Keratinocyte (primary cell): ENCODE measurements at regions not wholly inside any gene's neighbourhood (a gene's known extent, or its start where the extent isn't known, plus 50 kb on each side); places are given as distances from the start of the nearest gene placed in this dataset.

Experiments used
- DNase-seq: peaks from one replicate; pipeline ENCODE4 v3.0.0-alpha.2; 2011; ENCODE audit warnings: low read depth, missing footprints, low spot score
- FAIRE-seq: peaks from 2 replicates; lab custom pipeline; 2011; peaks lifted over from hg19 to GRCh38; lab: Jason Lieb, UNC
- H2AFZ ChIP-seq: 2 replicates; pipeline ENCODE4 v1.6.0; 2012; ENCODE audit warnings: low read length, control low read depth, inconsistent platforms; ENCODE audit not compliant: control insufficient read depth
- H3K27ac ChIP-seq: 2 replicates; pipeline ENCODE4 v1.5.1; 2011; ENCODE audit warnings: low read length; ENCODE audit not compliant: control insufficient read depth, insufficient read depth
- H3K27me3 ChIP-seq: 3 replicates; pipeline ENCODE4 v1.6.0; 2011; ENCODE audit warnings: low read length; ENCODE audit not compliant: control insufficient read depth, insufficient read depth; ENCODE audit errors: extremely low read depth
- H3K36me3 ChIP-seq, 2 experiments: 2 replicates in 1 of 2; 3 replicates in 1 of 2; pipeline ENCODE4 v1.5.1; 2011; ENCODE audit warnings: low read length in 2 of 2, mild to moderate bottlenecking in 1 of 2; ENCODE audit not compliant: control insufficient read depth in 2 of 2, insufficient read depth in 2 of 2; ENCODE audit errors: extremely low read depth in 1 of 2
- H3K4me1 ChIP-seq: 3 replicates; pipeline ENCODE4 v1.5.1; 2011; ENCODE audit warnings: low read length; ENCODE audit not compliant: control insufficient read depth, insufficient read depth; ENCODE audit errors: extremely low read depth
- H3K4me2 ChIP-seq: 3 replicates; pipeline ENCODE4 v1.6.0; 2011; ENCODE audit warnings: low read depth, low read length; ENCODE audit not compliant: control insufficient read depth, insufficient read depth; ENCODE audit errors: extremely low read depth
- H3K4me3 ChIP-seq, 3 experiments: fragments of 200-600 bp in 1 of 3; sonication (generic) in 1 of 3; 2 replicates in 2 of 3; 3 replicates in 1 of 3; pipeline ENCODE4 v1.5.1; 2011 to 2016; ENCODE audit warnings: low read length in 3 of 3, mild to moderate bottlenecking in 3 of 3, control low read depth in 2 of 3, inconsistent platforms in 1 of 3, low read depth in 1 of 3, mixed read lengths in 1 of 3, mixed run types in 1 of 3, moderate library complexity in 1 of 3; ENCODE audit not compliant: control insufficient read depth in 2 of 3, insufficient read depth in 2 of 3; ENCODE audit errors: extremely low read depth in 1 of 3
- H3K79me2 ChIP-seq: 2 replicates; pipeline ENCODE4 v1.6.0; 2012; ENCODE audit warnings: low read length; ENCODE audit not compliant: control insufficient read depth, insufficient read depth
- H3K9ac ChIP-seq: 3 replicates; pipeline ENCODE4 v1.6.0; 2011; ENCODE audit warnings: low read length; ENCODE audit not compliant: control insufficient read depth, insufficient read depth; ENCODE audit errors: extremely low read depth
- H3K9me1 ChIP-seq: 3 replicates; pipeline ENCODE4 v1.6.0; 2011; ENCODE audit warnings: low read length; ENCODE audit not compliant: control insufficient read depth, insufficient read depth; ENCODE audit errors: extremely low read depth
- H3K9me3 ChIP-seq: 2 replicates; pipeline ENCODE4 v1.5.1; 2012; ENCODE audit warnings: low read depth, low read length; ENCODE audit not compliant: control insufficient read depth
- H4K20me1 ChIP-seq: 3 replicates; pipeline ENCODE4 v1.6.0; 2011; ENCODE audit warnings: low read length; ENCODE audit not compliant: control insufficient read depth, insufficient read depth; ENCODE audit errors: extremely low read depth
- EZH2 ChIP-seq: IDR thresholded peaks from one replicate; pipeline ENCODE4 v1.6.1; 2012; ENCODE audit warnings: inconsistent platforms, mild to moderate bottlenecking, low read length, moderate library complexity
- dilution Hi-C: fragments of 300-500 bp; cut with MboI; formaldehyde crosslinking; loops from one replicate; pipeline ENCODE4 v1.7.0; 2020; ENCODE audit warnings: low sequenced_read_pairs; ENCODE audit not compliant: extremely low pct_ligation_motif_present
- TF ChIP-seq, protein P1 (sequence below), 3 experiments: IDR thresholded peaks in 1 of 3; conservative IDR thresholded peaks in 1 of 3; optimal IDR thresholded peaks in 1 of 3; 2 replicates in 2 of 3; 3 replicates in 1 of 3; pipeline versions ENCODE3 to v1.5.1; 2011; ENCODE audit warnings: low read length in 3 of 3, mild to moderate bottlenecking in 3 of 3, moderate library complexity in 2 of 3, control low read depth in 1 of 3, inconsistent platforms in 1 of 3; ENCODE audit not compliant: insufficient read depth in 2 of 3; ENCODE audit errors: extremely low read depth in 1 of 3

DNA sequence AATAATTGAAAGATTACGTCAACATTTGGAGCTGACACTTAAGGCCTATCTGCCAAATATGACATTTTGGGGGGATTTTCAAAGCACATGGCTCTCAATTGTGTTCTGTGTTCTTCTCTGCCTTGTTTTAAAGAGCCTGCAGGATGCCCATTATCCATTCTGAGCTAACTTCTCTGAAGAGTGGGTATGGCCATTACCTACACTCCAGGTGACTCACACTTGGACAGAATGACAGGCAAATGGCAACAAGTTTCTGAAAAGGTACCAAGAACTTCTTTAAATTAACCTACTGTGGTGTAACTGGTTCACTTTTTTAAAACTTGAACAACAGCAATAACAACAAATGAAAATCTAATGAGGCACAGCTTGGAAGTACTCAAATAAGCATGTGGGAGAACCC, 834.9 kb upstream of the SLC39A10 start:
- dilution Hi-C loops: no loop called here
- no peak for FAIRE-seq

DNA sequence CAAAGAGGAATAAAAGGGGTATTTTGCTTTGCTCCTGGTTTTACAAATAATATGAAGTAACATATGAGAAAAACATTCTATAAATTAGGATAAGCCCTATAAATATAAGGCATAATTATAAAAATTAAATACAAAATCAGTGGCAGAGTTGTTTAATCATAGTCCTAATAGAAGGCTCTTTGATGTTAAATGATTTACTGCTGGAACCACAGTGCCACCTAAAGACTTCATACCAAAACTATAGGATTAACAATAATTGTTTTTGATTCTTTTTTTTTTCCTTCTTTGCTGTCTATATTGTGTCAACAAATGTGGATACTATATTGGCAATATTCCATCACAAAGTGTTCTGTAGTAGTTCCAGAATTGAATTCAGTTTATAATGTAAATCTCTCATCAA, 837.7 kb upstream of the SLC39A10 start:
- H3K4me1 ChIP-seq: no peaks in the 10 kb centered on the region
- no peak overlapping the region for H2AFZ ChIP-seq
- H3K27me3 ChIP-seq: no peaks in the 10 kb centered on the region
- TF ChIP-seq, protein P1, sequence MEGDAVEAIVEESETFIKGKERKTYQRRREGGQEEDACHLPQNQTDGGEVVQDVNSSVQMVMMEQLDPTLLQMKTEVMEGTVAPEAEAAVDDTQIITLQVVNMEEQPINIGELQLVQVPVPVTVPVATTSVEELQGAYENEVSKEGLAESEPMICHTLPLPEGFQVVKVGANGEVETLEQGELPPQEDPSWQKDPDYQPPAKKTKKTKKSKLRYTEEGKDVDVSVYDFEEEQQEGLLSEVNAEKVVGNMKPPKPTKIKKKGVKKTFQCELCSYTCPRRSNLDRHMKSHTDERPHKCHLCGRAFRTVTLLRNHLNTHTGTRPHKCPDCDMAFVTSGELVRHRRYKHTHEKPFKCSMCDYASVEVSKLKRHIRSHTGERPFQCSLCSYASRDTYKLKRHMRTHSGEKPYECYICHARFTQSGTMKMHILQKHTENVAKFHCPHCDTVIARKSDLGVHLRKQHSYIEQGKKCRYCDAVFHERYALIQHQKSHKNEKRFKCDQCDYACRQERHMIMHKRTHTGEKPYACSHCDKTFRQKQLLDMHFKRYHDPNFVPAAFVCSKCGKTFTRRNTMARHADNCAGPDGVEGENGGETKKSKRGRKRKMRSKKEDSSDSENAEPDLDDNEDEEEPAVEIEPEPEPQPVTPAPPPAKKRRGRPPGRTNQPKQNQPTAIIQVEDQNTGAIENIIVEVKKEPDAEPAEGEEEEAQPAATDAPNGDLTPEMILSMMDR (optimal IDR thresholded peaks at IDR 0.05 in 1 of 3, IDR thresholded peaks at IDR 0.05 in 1 of 3, conservative IDR thresholded peaks at IDR 0.05 in 1 of 3; ENCODE audit: extremely low read depth in 1 of 3, insufficient read depth in 2 of 3, low read length in 3 of 3): peak in 2 of 3 experiments; percentile 20 to 26
- TF ChIP-seq EZH2: no peak
- DNase-seq: no peak
- dilution Hi-C loops: no loop called here
- no peaks in the 10 kb centered on the region for H4K20me1 ChIP-seq
- H3K4me3 ChIP-seq: no peak overlapping the region
- H3K36me3 ChIP-seq: no peaks in the 10 kb centered on the region
- FAIRE-seq: no peak
- H3K4me2 ChIP-seq: no peak overlapping the region
- no peak overlapping the region for H3K9ac ChIP-seq
- no peaks in the 10 kb centered on the region for H3K79me2 ChIP-seq
- no peaks in the 10 kb centered on the region for H3K9me1 ChIP-seq
- no peak overlapping the region for H3K27ac ChIP-seq
- H3K9me3 ChIP-seq: no peaks in the 10 kb centered on the region

More for the DNA sequence above, 834.9 kb upstream of the SLC39A10 start:
- no peaks in the 10 kb centered on the region for H3K9me1 ChIP-seq
- no peaks in the 10 kb centered on the region for H3K36me3 ChIP-seq
- no peaks in the 10 kb centered on the region for H3K9me3 ChIP-seq
- H3K4me3 ChIP-seq: no peak overlapping the region
- DNase-seq: no peak
- no peaks in the 10 kb centered on the region for H3K79me2 ChIP-seq
- no peak overlapping the region for H2AFZ ChIP-seq
- no peak overlapping the region for H3K4me2 ChIP-seq
- H3K9ac ChIP-seq: no peak overlapping the region
- no peaks in the 10 kb centered on the region for H4K20me1 ChIP-seq
- H3K27me3 ChIP-seq: no peaks in the 10 kb centered on the region
- H3K27ac ChIP-seq: no peak overlapping the region
- TF ChIP-seq, protein P1 (optimal IDR thresholded peaks at IDR 0.05 in 1 of 3, IDR thresholded peaks at IDR 0.05 in 1 of 3, conservative IDR thresholded peaks at IDR 0.05 in 1 of 3; ENCODE audit: extremely low read depth in 1 of 3, insufficient read depth in 2 of 3, low read length in 3 of 3): no peak
- TF ChIP-seq EZH2: no peak
- H3K4me1 ChIP-seq: no peaks in the 10 kb centered on the region
